ENCODE measurements at regions not wholly inside any gene's neighbourhood (a gene's known extent, or its start where the extent isn't known, plus 50 kb on each side); places are given as distances from the start of the nearest gene placed in this dataset.
"Not testable (repeated sequence)": the region's sequence is repeated elsewhere in the genome, so short reads cannot be mapped to it uniquely, and the experiment has no call there.

DNA sequence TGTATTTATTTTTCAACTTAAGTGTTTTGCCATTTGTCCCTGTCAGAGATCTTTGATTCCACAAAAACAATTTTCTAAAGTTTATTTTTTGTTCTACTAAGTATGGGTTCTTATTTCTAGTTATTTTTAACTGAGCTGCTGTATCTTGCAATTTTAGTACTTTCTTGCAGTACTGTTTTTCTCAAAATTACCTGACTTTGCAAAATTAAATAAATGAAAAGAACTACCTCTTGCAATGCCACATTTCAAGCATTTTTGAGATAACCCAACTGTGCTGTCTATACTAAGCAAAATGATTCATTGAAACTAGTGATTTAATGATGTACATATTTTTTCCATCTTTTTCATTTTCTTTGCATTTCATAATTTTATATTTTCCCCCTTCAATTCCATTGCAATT lies 71.5 kb upstream of the ADGRL2 start:
- Histone ChIP-seq H3K4me3 (no peak overlapping the region), H3K27me3 (no peaks in the 10 kb centered on the region), H3K9me3 (no peaks in the 10 kb centered on the region), H3K36me3 (no peaks in the 10 kb centered on the region), H3K4me1 (no peaks in the 10 kb centered on the region), H3K27ac (no peak overlapping the region)
- DNase-seq, result no peak
- TF ChIP-seq, protein P1, sequence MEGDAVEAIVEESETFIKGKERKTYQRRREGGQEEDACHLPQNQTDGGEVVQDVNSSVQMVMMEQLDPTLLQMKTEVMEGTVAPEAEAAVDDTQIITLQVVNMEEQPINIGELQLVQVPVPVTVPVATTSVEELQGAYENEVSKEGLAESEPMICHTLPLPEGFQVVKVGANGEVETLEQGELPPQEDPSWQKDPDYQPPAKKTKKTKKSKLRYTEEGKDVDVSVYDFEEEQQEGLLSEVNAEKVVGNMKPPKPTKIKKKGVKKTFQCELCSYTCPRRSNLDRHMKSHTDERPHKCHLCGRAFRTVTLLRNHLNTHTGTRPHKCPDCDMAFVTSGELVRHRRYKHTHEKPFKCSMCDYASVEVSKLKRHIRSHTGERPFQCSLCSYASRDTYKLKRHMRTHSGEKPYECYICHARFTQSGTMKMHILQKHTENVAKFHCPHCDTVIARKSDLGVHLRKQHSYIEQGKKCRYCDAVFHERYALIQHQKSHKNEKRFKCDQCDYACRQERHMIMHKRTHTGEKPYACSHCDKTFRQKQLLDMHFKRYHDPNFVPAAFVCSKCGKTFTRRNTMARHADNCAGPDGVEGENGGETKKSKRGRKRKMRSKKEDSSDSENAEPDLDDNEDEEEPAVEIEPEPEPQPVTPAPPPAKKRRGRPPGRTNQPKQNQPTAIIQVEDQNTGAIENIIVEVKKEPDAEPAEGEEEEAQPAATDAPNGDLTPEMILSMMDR (IDR thresholded peaks at IDR 0.05), result no peak
- intact Hi-C loops (cut with DNase I; ENCODE audit: low total_unique reads), result no loop called here

DNA sequence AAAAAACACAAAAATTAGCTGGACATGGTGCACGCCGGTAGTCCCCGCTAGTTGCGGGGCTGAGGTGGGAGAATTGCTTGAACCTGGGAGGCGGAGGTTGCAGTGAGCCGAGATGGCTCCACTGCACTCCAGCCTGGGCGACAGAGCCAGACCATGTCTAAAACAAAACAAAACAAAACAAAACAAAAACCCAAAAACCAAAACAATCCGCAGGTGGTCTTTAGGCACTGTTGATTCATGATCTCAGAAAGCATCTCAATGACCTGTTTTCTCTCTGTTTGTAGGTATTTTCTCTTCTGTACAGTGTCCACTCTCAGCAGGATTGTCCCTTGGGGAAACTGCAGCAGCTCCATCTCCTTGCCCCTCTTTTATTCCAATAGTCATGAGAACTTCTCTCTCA lies 74.9 kb upstream of the ADGRL2 start:
- TF ChIP-seq, protein P1 (IDR thresholded peaks at IDR 0.05), result no peak
- no peaks in the 10 kb centered on the region for H3K4me1 ChIP-seq
- no peaks in the 10 kb centered on the region for H3K9me3 ChIP-seq
- no peak for DNase-seq
- H3K27ac ChIP-seq, result no peak overlapping the region
- no peak overlapping the region for H3K4me3 ChIP-seq
- intact Hi-C loops (cut with DNase I; ENCODE audit: low total_unique reads), result no loop called here
- no peaks in the 10 kb centered on the region for H3K36me3 ChIP-seq
- no peaks in the 10 kb centered on the region for H3K27me3 ChIP-seq

DNA sequence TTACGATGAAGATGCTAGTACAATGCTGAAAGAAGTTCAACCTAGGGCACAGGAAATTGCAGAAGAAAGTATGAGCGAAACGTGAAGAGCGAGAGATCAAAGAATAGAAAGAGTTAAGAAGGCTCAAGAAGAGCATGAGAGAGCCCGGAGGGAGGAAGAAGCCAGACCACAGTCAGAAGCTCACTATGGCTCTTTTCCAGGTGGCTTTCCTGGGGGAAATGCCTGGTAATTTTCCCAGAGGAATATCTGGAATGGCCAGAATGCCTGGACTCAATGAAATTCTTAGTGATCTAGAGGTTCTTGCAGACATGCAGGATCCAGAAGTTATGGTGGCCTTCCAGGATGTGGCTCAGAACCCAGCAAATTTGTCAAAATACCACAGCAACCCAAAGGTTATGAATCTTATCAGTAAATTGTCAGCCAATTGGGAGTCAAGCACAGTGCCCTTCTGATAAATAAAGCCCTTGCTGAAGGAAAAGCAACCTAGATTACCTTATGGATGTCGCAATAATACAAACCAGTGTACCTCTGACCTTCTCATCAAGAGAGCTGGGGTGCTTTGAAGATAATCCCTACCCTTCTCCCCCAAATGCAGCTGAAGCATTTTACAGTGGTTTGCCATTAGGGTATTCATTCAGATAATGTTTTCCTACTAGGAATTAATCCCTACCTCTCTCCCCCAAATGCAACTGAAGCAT lies 78.0 kb upstream of the ADGRL2 start:
- H3K27ac ChIP-seq; intact Hi-C loops (cut with DNase I; ENCODE audit: low total_unique reads); DNase-seq; H3K36me3 ChIP-seq; H3K27me3 ChIP-seq; H3K4me3 ChIP-seq; H3K4me1 ChIP-seq; H3K9me3 ChIP-seq: not testable (repeated sequence)

DNA sequence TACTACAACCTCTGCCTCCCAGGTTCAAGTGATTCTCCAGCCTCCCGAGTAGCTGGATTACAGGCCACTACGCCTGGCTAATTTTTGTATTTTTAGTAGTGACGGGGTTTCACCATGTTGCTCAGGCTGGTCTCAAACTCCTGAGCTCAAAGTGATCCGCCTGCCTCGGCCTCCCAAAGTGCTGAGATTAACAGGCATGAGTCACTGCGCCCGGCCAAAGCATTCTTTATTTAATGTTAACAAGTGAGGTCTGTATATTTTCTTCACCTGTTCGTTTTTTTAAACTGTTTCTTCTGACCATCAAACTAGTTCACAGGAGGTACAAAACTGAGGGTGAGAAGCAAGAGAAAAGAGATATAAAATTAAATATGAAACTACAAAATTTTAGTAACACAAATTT lies 80.5 kb upstream of the ADGRL2 start:
- DNase-seq; H3K4me3 ChIP-seq; H3K9me3 ChIP-seq; H3K36me3 ChIP-seq; H3K4me1 ChIP-seq; H3K27ac ChIP-seq; H3K27me3 ChIP-seq; intact Hi-C loops (cut with DNase I; ENCODE audit: low total_unique reads): not testable (repeated sequence)

DNA sequence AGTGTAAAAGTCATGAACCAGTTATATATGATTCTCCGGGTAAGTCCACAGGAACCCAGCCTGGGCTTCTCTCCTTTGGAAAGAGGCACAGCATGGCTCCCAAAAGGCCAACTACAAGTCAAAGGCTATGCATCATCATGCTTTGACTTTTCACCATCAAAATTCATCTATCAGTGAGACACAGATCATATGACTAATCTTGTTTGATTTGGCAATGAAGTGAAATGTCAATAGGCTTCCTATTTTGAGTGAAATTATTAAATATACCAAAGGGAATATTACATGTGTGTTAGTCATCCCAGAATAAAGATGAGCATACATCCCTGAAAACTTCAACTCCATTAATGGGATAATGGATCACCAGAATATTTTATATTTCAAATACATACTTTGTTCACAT lies 83.5 kb upstream of the ADGRL2 start:
- intact Hi-C loops (cut with DNase I; ENCODE audit: low total_unique reads), result no loop called here
- no peaks in the 10 kb centered on the region for H3K27me3 ChIP-seq
- no peak for DNase-seq
- H3K36me3 ChIP-seq, result no peaks in the 10 kb centered on the region
- no peak overlapping the region for H3K27ac ChIP-seq
- no peaks in the 10 kb centered on the region for H3K4me1 ChIP-seq
- TF ChIP-seq, protein P1 (IDR thresholded peaks at IDR 0.05), result no peak
- no peaks in the 10 kb centered on the region for H3K9me3 ChIP-seq
- no peak overlapping the region for H3K4me3 ChIP-seq

DNA sequence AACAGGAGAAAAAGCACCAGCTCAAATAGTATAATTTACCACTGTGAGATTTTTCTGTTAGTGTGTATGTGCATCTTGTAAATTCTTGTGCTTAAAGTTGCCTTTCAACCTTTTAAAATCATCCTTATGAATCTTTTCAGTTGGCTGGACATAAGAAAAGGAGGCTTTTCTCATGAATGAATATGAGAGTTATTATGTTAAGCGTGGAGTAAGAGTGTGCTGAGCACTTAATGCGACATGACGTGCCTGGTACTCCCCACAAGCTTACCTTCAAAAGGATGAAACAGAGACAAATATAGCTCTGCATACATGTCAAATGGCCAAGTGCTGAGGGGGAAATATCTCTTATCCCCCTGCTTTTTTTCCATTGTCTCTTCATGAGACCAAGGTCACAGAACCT lies 85.3 kb upstream of the ADGRL2 start:
- no peak for DNase-seq
- Histone ChIP-seq H3K9me3 (no peaks in the 10 kb centered on the region), H3K4me3 (no peak overlapping the region), H3K36me3 (no peaks in the 10 kb centered on the region), H3K4me1 (no peaks in the 10 kb centered on the region), H3K27ac (no peak overlapping the region), H3K27me3 (no peaks in the 10 kb centered on the region)
- TF ChIP-seq, protein P1 (IDR thresholded peaks at IDR 0.05), result no peak
- intact Hi-C loops (cut with DNase I; ENCODE audit: low total_unique reads), result no loop called here

DNA sequence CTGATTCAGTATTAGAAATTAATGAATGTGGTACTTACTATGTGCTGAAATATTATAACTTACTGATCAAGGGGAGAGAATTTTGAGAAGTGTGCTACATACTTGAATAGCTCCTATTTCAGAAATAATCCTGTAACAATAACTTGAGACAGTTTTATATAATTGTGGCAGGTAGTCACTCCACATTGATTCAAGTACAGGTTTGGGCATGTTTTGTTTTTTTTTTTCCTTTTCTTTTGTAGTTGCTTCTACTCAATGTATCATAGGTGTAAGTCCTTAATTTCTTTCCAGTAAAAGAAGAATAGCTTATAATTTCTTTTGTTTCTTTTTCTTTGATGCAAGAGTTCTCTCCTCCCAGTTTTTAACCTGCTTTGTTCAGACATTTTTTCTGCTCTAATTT lies 86.1 kb upstream of the ADGRL2 start:
- H3K27me3 ChIP-seq, result no peaks in the 10 kb centered on the region
- H3K36me3 ChIP-seq, result no peaks in the 10 kb centered on the region
- no peak for DNase-seq
- H3K4me1 ChIP-seq, result no peaks in the 10 kb centered on the region
- no peaks in the 10 kb centered on the region for H3K9me3 ChIP-seq
- TF ChIP-seq, protein P1 (IDR thresholded peaks at IDR 0.05), result no peak
- H3K4me3 ChIP-seq, result no peak overlapping the region
- H3K27ac ChIP-seq, result no peak overlapping the region
- intact Hi-C loops (cut with DNase I; ENCODE audit: low total_unique reads), result no loop called here

All from tibial artery (tissue), 4 donors.